Caco-2 (cell line): ENCODE measurements at regions not wholly inside any gene's neighbourhood (a gene's known extent, or its start where the extent isn't known, plus 50 kb on each side); places are given as distances from the start of the nearest gene placed in this dataset.

Source experiments
- BruUV-seq: library from RNA; stranded (reverse); fragments of 400-500 nt; replicated peaks from 2 replicates; lab custom pipeline; 2021; lab: Mats Ljungman, UMichigan
- CTCF ChIA-PET: fragments of 300-600 bp; sonication (Branson Sonifier 250); formaldehyde crosslinking; loops from one replicate; lab custom pipeline; 2022; ENCODE audit warnings: antibody characterized with exemption; lab: Charles Lee
- POLR2A ChIA-PET: fragments of 300-600 bp; sonication (Branson Sonifier 250); formaldehyde crosslinking; loops from one replicate; lab custom pipeline; 2022; ENCODE audit warnings: antibody characterized with exemption; lab: Charles Lee
- DNase-seq, 2 experiments: peaks; one replicate each; pipeline versions ENCODE4 v3.0.0 to v3.0.0-alpha.2; 2020 to 2022
- H3K27me3 ChIP-seq: replicated peaks from 2 replicates; pipeline ENCODE4 v1.6.0; 2011; ENCODE audit warnings: low read length; ENCODE audit not compliant: control insufficient read depth, insufficient read depth
- H3K36me3 ChIP-seq: 2 replicates; pipeline ENCODE4 v1.5.1; 2011; ENCODE audit warnings: low read length; ENCODE audit not compliant: control insufficient read depth, insufficient read depth
- H3K4me1 ChIP-seq: fragments of 250-450 bp; sonication (Bioruptor Pico); 2 replicates; pipeline ENCODE4 v1.5.1; 2020; ENCODE audit warnings: mild to moderate bottlenecking
- H3K4me3 ChIP-seq: 2 replicates; pipeline ENCODE4 v1.5.1; 2011; ENCODE audit warnings: low read depth, mild to moderate bottlenecking, control low read depth, low read length
- H3K9me3 ChIP-seq: fragments of 250-450 bp; sonication (Bioruptor Pico); 2 replicates; pipeline ENCODE4 v1.5.1; 2020; ENCODE audit warnings: mild to moderate bottlenecking, moderate library complexity
- H3K27ac Mint-ChIP-seq: one replicate; pipeline ENCODE4 v1.8.0; 2022; ENCODE audit warnings: mixed read lengths; ENCODE audit not compliant: unreplicated experiment
- H3K27me3 Mint-ChIP-seq: one replicate; pipeline ENCODE4 v1.8.0; 2022; ENCODE audit warnings: mixed read lengths; ENCODE audit not compliant: insufficient read depth, unreplicated experiment
- H3K36me3 Mint-ChIP-seq: one replicate; pipeline ENCODE4 v1.8.0; 2022; ENCODE audit warnings: mild to moderate bottlenecking, mixed read lengths; ENCODE audit not compliant: insufficient read depth, unreplicated experiment
- H3K4me1 Mint-ChIP-seq: one replicate; pipeline ENCODE4 v1.8.0; 2022; ENCODE audit warnings: low read depth, mixed read lengths; ENCODE audit not compliant: unreplicated experiment
- H3K4me3 Mint-ChIP-seq: one replicate; pipeline ENCODE4 v1.8.0; 2022; ENCODE audit warnings: mild to moderate bottlenecking, moderate library complexity, mixed read lengths; ENCODE audit not compliant: unreplicated experiment
- H3K9me3 Mint-ChIP-seq: one replicate; pipeline ENCODE4 v1.8.0; 2022; ENCODE audit warnings: mixed read lengths; ENCODE audit not compliant: unreplicated experiment
- intact Hi-C: fragments of 100-400 bp; cut with micrococcal nuclease; formaldehyde crosslinking; loops from one replicate; pipeline ENCODE4 v1.10.0; 2022; ENCODE audit not compliant: unreplicated experiment
- TF ChIP-seq, protein P1 (sequence below), 2 experiments: fragments of 200-600 bp in 1 of 2; IDR thresholded peaks; 1 replicate in 1 of 2; 2 replicates in 1 of 2; pipeline versions ENCODE4 v1.5.1 to v1.8.0; 2011 to 2022; ENCODE audit warnings: antibody characterized with exemption in 1 of 2, control low read depth in 1 of 2, inconsistent platforms in 1 of 2, low read depth in 1 of 2, low read length in 1 of 2, mild to moderate bottlenecking in 1 of 2, moderate library complexity in 1 of 2; ENCODE audit not compliant: insufficient read depth in 1 of 2, severe bottlenecking in 1 of 2, unreplicated experiment in 1 of 2

DNA sequence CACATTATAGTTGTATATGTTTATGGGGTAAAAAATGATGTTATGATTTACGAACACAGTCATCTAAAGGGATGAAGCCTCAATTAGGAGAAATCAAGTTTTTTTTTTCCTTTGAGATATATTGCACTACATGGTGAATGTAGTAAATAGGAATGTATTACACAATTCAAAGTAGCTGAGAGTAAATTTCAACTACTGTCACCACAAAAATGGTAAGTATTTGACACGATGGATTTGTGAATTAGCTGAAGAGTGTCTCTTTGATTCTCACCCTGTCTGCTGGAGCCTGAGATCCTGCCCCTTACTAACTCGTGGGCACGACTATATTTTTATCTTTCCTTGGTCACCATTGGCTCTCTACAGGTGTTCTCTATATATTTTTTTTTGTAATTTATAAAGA, 540.4 kb upstream of the DSEL start:
- Histone ChIP-seq H3K4me3 (no peak overlapping the region), H3K36me3 (no peaks in the 10 kb centered on the region), H3K9me3 (no peaks in the 10 kb centered on the region), H3K27me3 (no peaks in the 10 kb centered on the region), H3K4me1 (no peaks in the 10 kb centered on the region)
- H3K4me1 Mint-ChIP-seq = no peaks in the 10 kb centered on the region
- BruUV-seq = no TSS peak
- intact Hi-C loops = no loop called here
- CTCF ChIA-PET = no interaction called here
- POLR2A ChIA-PET = no interaction called here
- no peaks in the 10 kb centered on the region for H3K36me3 Mint-ChIP-seq
- no peak overlapping the region for H3K4me3 Mint-ChIP-seq
- TF ChIP-seq, protein P1, sequence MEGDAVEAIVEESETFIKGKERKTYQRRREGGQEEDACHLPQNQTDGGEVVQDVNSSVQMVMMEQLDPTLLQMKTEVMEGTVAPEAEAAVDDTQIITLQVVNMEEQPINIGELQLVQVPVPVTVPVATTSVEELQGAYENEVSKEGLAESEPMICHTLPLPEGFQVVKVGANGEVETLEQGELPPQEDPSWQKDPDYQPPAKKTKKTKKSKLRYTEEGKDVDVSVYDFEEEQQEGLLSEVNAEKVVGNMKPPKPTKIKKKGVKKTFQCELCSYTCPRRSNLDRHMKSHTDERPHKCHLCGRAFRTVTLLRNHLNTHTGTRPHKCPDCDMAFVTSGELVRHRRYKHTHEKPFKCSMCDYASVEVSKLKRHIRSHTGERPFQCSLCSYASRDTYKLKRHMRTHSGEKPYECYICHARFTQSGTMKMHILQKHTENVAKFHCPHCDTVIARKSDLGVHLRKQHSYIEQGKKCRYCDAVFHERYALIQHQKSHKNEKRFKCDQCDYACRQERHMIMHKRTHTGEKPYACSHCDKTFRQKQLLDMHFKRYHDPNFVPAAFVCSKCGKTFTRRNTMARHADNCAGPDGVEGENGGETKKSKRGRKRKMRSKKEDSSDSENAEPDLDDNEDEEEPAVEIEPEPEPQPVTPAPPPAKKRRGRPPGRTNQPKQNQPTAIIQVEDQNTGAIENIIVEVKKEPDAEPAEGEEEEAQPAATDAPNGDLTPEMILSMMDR (IDR thresholded peaks at IDR 0.05; ENCODE audit: insufficient read depth in 1 of 2, low read depth in 1 of 2, low read length in 1 of 2, severe bottlenecking in 1 of 2, unreplicated experiment in 1 of 2) = no peak
- DNase-seq = no peak
- H3K27me3 Mint-ChIP-seq = no peaks in the 10 kb centered on the region
- no peaks in the 10 kb centered on the region for H3K9me3 Mint-ChIP-seq
- no peak overlapping the region for H3K27ac Mint-ChIP-seq

DNA sequence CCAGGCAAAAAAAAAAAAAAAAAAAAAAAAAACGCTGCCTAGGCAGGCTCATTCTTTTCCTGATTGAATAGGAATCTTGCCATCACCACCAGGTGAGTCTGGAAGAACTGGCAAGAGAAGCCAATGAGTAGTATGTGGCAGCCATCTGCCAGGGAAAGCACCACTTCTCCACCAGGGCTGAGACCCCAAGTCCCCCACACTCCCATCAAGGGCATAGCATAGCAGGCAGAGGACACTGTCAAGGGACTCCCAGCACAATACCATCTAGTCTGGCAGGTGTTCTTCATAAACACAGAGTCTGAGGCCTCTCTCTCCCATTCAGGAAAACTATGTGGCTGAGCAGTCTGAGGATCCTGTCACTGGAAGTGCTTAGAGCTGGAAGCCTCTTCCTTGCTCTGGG, 538.1 kb upstream of the DSEL start:
- POLR2A ChIA-PET = no interaction called here
- no peaks in the 10 kb centered on the region for H3K27me3 Mint-ChIP-seq

DNA sequence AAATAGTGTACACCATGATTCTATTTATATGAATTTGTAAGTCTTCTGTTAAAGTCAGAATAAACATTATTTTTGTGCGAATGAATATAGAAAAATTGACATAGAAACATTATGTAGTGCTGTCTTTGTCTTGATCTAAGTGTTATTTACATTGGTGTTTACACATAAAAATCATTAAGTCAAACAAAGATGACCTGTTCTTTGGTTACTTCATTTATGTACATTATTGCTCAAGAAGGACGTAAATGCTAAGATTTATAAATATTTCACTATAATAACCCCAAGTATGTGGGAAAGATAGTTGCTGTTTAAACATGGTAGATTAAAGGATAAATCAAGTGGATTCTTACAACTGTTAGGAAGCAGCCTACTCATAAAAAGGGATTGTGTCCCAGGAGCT, 536.8 kb upstream of the DSEL start:
- DNase-seq = no peak
- Mint-ChIP-seq H3K27ac (no peak overlapping the region), H3K27me3 (no peaks in the 10 kb centered on the region)

More for the DNA sequence above, 538.1 kb upstream of the DSEL start:
- BruUV-seq = no TSS peak
- H3K9me3 ChIP-seq = no peaks in the 10 kb centered on the region
- TF ChIP-seq, protein P1 (IDR thresholded peaks at IDR 0.05; ENCODE audit: insufficient read depth in 1 of 2, low read depth in 1 of 2, low read length in 1 of 2, severe bottlenecking in 1 of 2, unreplicated experiment in 1 of 2) = no peak
- no peaks in the 10 kb centered on the region for H3K36me3 ChIP-seq
- Mint-ChIP-seq H3K27ac (no peak overlapping the region), H3K4me1 (no peaks in the 10 kb centered on the region), H3K4me3 (no peak overlapping the region), H3K36me3 (no peaks in the 10 kb centered on the region), H3K9me3 (no peaks in the 10 kb centered on the region)
- H3K4me1 ChIP-seq = no peaks in the 10 kb centered on the region
- no peaks in the 10 kb centered on the region for H3K27me3 ChIP-seq
- DNase-seq = no peak
- H3K4me3 ChIP-seq = no peak overlapping the region
- intact Hi-C loops = no loop called here
- CTCF ChIA-PET = no interaction called here

More for the DNA sequence above, 536.8 kb upstream of the DSEL start:
- ChIA-PET POLR2A (no interaction called here), CTCF (no interaction called here)
- intact Hi-C loops = no loop called here
- no peaks in the 10 kb centered on the region for H3K4me1 ChIP-seq
- no peaks in the 10 kb centered on the region for H3K36me3 Mint-ChIP-seq
- H3K4me3 Mint-ChIP-seq = no peak overlapping the region
- H3K27me3 ChIP-seq = no peaks in the 10 kb centered on the region
- no peaks in the 10 kb centered on the region for H3K4me1 Mint-ChIP-seq
- BruUV-seq = no TSS peak
- no peaks in the 10 kb centered on the region for H3K9me3 Mint-ChIP-seq
- H3K9me3 ChIP-seq = no peaks in the 10 kb centered on the region
- H3K4me3 ChIP-seq = no peak overlapping the region
- TF ChIP-seq, protein P1 (IDR thresholded peaks at IDR 0.05; ENCODE audit: insufficient read depth in 1 of 2, low read depth in 1 of 2, low read length in 1 of 2, severe bottlenecking in 1 of 2, unreplicated experiment in 1 of 2) = no peak
- no peaks in the 10 kb centered on the region for H3K36me3 ChIP-seq
